ENCODE measurements at regions not wholly inside any gene's neighbourhood (a gene's known extent, or its start where the extent isn't known, plus 50 kb on each side); places are given as distances from the start of the nearest gene placed in this dataset.

GRCh38 chr2:236761358-236761757 lies 191.7 kb downstream of the ACKR3 start:
- no peak for TF ChIP-seq EZH2 (optimal IDR thresholded peaks at IDR 0.05; ENCODE audit: low read depth, low read length)
- no peak for TF ChIP-seq CTCF (IDR thresholded peaks at IDR 0.05; ENCODE audit: low read length)
